ENCODE measurements at regions not wholly inside any gene's neighbourhood (a gene's known extent, or its start where the extent isn't known, plus 50 kb on each side); places are given as distances from the start of the nearest gene placed in this dataset.

- intact Hi-C loops (cut with micrococcal nuclease) = no loop called here
- Histone ChIP-seq H3K79me1 (ENCODE audit: low read depth in 1 of 2, low read length in 2 of 2) (no peaks in the 10 kb centered on the region), H3K4me2 (ENCODE audit: low read depth, low read length) (no peak overlapping the region), H2AFZ (replicated peaks; ENCODE audit: low read length, poor library complexity) (no peak overlapping the region), H3K27ac (ENCODE audit: insufficient read depth, low read length) (no peak overlapping the region), H3K4me3 (ENCODE audit: insufficient read depth, low read depth, low read length) (no peak overlapping the region), H4K8ac (ENCODE audit: low read depth in 2 of 2, low read length in 2 of 2) (no peak overlapping the region), H2AK5ac (ENCODE audit: low read depth, low read length) (no peak overlapping the region), H2AK9ac (replicated peaks; ENCODE audit: low read depth, low read length, poor library complexity) (no peak overlapping the region), H3K27me3 (ENCODE audit: control insufficient read depth, insufficient read depth, low read length) (no peaks in the 10 kb centered on the region), H3K4ac (ENCODE audit: low read depth, low read length) (no peak overlapping the region), H2BK20ac (ENCODE audit: low read depth, low read length) (no peak overlapping the region), H3K18ac (ENCODE audit: low read depth, low read length) (no peak overlapping the region), H3K9me3 (ENCODE audit: control insufficient read depth, insufficient read depth, low read length) (no peaks in the 10 kb centered on the region; the same call in 1 of the 2 replicates), H3K23ac (ENCODE audit: low read depth, low read length) (no peak overlapping the region), H2BK120ac (ENCODE audit: low read depth, low read length) (no peak overlapping the region), H2BK5ac (ENCODE audit: low read depth, low read length, poor library complexity, severe bottlenecking) (no peak overlapping the region), H3K9ac (ENCODE audit: low read depth, low read length) (no peak overlapping the region), H3K4me1 (ENCODE audit: control insufficient read depth, insufficient read depth, low read length) (no peaks in the 10 kb centered on the region), H4K20me1 (ENCODE audit: insufficient read depth, low read length) (no peaks in the 10 kb centered on the region), H4K5ac (ENCODE audit: low read depth, low read length) (no peak overlapping the region), H4K91ac (ENCODE audit: insufficient read depth, low read depth, low read length) (no peak overlapping the region), H3K14ac (replicated peaks; ENCODE audit: low read depth, low read length) (no peak overlapping the region), H2BK15ac (ENCODE audit: low read depth, low read length) (no peak overlapping the region), H3K36me3 (ENCODE audit: control insufficient read depth, insufficient read depth, low read length) (no peaks in the 10 kb centered on the region), H3K9me1 (ENCODE audit: insufficient read depth, low read length) (no peaks in the 10 kb centered on the region), H3K56ac (ENCODE audit: extremely low read depth, insufficient read depth, low read length) (no peak overlapping the region)
- dilution Hi-C loops (cut with HindIII; ENCODE audit: low sequenced_read_pairs, unreplicated experiment) = no loop called here
- in situ Hi-C loops (cut with MboI; ENCODE audit: low sequenced_read_pairs) = no loop called here
- BruUV-seq (replicated peaks) = no TSS peak
- TF ChIP-seq NFE2L2 (IDR thresholded peaks at IDR 0.05; ENCODE audit: low read depth, low read length) (no peak), MAZ (IDR thresholded peaks at IDR 0.05; ENCODE audit: borderline replicate concordance, low read depth, low read length) (no peak), FOS (IDR thresholded peaks at IDR 0.05; ENCODE audit: low read depth, low read length) (no peak), MXI1 (IDR thresholded peaks at IDR 0.05; ENCODE audit: borderline replicate concordance, low read depth, low read length) (no peak), RFX5 (IDR thresholded peaks at IDR 0.05; ENCODE audit: low read depth, low read length) (no peak), SMC3 (IDR thresholded peaks at IDR 0.05; ENCODE audit: low read depth, low read length) (no peak), POLR2A (IDR thresholded peaks at IDR 0.05; ENCODE audit: low read depth, low read length) (no peak)
- TF ChIP-seq, protein P1, sequence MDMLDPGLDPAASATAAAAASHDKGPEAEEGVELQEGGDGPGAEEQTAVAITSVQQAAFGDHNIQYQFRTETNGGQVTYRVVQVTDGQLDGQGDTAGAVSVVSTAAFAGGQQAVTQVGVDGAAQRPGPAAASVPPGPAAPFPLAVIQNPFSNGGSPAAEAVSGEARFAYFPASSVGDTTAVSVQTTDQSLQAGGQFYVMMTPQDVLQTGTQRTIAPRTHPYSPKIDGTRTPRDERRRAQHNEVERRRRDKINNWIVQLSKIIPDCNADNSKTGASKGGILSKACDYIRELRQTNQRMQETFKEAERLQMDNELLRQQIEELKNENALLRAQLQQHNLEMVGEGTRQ (IDR thresholded peaks at IDR 0.05; ENCODE audit: low read depth, low read length) = no peak
- TF ChIP-seq, protein P2, sequence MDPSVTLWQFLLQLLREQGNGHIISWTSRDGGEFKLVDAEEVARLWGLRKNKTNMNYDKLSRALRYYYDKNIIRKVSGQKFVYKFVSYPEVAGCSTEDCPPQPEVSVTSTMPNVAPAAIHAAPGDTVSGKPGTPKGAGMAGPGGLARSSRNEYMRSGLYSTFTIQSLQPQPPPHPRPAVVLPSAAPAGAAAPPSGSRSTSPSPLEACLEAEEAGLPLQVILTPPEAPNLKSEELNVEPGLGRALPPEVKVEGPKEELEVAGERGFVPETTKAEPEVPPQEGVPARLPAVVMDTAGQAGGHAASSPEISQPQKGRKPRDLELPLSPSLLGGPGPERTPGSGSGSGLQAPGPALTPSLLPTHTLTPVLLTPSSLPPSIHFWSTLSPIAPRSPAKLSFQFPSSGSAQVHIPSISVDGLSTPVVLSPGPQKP (IDR thresholded peaks at IDR 0.05; ENCODE audit: borderline replicate concordance, low read depth, low read length) = no peak
- DNase-seq = no peak
- POLR2A ChIA-PET (ENCODE audit: unreplicated experiment) = no interaction called here
- CTCF ChIA-PET = no interaction called here
- no CpG with 5 or more reads among the region's 7 CpGs for WGBS, 2 experiments (ENCODE audit: extremely low coverage in 2 of 2, insufficient read length in 1 of 2)
- no peak for ATAC-seq (ENCODE audit: low read depth)
Measured at GRCh38 chr3:182139627-182140357, 428.1 kb downstream of the SOX2 start.
